Hematopoietic multipotent progenitor cell (in vitro differentiated cells): ENCODE measurements at regions not wholly inside any gene's neighbourhood (a gene's known extent, or its start where the extent isn't known, plus 50 kb on each side); places are given as distances from the start of the nearest gene placed in this dataset.
A peak's percentile ranks its signal among the peaks of the same experiment; 100 is the strongest.

ENCODE experiments used
- DNase-seq, 3 donors: peaks; one replicate each; pipeline ENCODE4 v3.0.0-alpha.2; 2011 to 2015; ENCODE audit warnings: low read depth in 2 of 3, low spot score in 2 of 3

- no peak for DNase-seq
These were observed 164.7 kb downstream of the LTN1 start for GRCh38 chr21:28828021-28828420.

GRCh38 chr21:28827422-28827821 is 165.3 kb downstream of the LTN1 start:
- DNase-seq = no peak

DNA sequence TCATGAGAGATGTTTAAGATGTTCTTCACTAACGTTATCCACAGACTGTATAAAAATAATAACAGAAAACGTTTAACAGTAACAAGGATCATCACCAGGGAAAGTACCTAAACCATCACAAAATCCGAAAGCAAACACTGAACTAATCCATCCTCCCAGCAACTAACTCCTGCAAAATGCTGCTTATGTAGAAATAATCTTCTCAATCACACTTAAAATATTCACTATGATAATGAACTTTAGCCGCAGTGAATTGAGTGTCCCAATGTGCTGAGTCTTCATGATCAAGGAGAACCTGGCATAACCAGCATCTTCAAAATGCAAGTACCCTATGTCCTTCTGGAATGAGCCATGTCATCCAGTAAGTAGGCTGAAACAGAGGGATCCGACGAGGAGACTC is 166.1 kb downstream of the LTN1 start:
- no peak for DNase-seq

DNA sequence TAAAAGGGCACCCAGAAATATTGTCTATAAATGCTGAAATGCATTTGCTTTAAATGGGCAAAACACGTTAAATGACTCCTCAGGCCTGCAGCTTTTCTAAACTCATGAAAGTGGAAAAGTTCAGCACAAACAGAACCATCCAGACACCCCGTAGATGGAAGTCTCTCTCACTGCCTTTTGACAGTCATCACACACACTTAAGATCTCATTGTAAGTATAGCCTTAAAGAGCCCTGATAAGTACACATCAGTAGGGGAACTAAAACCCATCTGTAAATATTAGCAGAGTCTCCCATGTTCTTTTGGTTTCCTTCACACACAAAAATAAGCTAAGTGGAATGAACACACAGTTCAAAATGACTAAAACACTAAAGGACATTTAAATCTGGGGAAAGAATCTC is 166.7 kb downstream of the LTN1 start:
- no peak for DNase-seq

- DNase-seq = no peak
These were observed 169.2 kb downstream of the LTN1 start for GRCh38 chr21:28823429-28823828.

DNA sequence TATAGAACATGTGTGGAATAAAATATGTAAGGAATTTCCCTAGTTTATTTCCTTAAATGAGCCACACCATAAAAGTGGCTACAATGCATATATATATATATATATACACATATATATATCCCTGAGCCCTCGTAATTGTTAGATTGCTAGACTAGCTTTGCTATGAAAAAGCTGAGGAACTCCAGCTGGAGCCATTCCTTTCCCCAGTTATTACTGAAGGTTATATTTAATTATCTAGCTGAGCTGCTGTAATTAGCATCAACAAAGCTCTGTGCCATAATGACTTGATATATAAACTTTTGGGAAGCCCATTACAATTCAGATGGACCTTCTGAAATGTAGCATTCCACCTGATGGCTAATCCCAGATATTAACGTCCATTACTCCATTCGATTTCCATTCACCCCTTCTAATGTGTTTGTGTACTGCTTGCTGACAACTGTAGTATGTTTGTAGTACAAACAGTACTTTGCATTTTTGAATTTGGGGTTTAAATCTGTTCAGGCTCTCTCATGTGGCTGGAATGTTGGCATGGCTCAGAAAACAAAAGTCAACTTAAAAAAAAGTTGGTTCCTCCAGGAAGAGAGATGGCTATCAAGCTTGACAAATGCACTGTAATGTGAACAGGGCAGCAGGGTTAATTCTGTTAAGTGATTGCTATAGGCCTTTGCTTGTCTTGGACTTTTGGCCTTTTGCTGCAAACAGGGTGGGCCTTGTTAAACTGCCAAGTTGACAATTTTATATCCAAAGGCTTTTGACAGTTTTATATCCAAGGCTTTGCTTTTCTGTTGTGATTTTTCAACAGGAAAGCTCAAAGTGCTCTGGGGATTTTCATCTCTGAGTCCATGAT is 170.0 kb downstream of the LTN1 start:
- DNase-seq = no peak

- no peak for DNase-seq
These were observed 170.6 kb downstream of the LTN1 start for GRCh38 chr21:28822123-28822399.

DNA sequence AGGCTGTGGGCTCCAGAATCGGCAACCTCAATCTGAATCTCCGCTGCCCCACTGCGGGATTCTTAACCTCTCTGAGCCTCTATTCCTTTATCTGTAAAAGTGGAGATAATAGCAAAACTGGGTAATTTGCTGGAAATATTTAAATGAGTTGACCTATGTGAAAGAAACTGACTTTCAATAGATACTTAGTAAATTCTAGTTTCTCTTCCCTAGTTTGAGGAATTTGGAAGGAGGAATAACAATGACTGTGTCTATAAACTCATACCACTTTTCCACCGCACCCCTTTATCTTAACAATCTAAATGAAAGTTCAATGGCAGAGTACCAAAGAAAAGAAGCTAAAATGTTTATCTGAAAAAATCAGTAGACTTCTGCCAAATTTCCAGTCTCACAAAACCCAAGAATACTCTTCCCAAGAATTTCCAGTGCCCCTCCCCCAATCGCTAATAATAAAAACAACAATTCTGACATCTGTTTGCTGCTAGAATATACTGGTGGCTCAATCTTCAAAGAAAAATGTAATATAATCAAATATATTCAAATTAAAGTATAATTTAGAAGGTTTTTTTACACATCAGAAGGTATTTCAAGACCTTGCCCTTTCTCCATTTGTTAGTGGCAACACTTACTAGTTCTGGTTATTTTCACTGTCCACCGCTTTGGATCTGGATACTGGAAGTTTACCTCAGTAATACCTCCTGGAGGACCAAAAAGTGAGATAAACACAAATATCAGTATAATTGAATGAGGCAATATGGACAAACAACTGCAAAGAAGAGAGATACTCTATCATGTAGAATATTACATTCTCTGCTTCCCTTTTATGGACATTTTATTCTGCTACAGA is 171.2 kb downstream of the LTN1 start:
- no peak for DNase-seq

DNA sequence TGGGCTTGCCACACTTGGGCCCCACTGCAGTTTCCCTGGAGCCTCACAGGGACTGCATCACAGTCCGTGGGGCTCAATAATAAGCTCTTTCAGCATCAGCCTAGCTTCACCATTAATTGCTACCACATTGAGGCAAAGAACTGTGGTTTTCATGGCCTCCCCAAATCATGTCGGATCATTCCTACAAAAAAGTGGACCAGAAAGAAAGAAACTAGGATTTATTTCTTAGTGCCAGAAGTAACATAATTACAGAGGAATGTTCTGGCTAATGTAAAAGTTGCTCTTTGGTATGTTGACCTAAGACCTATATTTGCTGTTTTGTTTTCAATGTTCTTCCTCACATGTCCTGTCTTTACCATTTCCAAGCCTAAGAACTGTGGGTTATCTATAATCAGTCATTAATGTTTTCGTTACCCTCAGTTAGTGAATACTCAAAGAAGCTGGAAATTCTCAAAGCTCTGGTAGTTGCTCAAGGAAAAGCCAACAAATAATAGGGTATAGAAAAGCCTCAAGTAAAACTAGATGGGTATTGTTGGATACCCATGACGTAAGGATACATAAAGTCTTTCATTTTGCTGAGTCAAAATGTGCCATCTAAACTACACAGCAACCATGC is 173.9 kb downstream of the LTN1 start:
- DNase-seq = no peak

DNA sequence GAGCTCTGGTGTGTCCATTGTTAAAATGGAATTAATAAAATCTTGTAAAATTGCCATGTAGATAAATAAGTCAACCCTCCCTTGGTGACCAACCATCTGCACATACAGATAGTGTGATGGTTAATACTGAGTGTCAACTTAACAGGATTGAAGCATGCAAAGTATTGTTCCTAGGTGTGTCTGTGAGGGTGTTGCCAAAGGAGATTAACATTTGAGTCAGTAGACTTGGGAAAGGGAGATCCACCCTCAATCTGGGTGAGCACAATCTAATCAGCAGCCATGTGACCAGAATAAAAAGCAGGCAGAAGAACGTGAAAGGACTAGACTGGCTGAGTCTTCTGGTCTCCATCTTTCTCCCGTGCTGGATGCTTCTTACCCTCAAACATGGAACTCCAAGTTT is 174.8 kb downstream of the LTN1 start:
- DNase-seq = no peak

GRCh38 chr21:28811860-28812259 is 180.8 kb downstream of the LTN1 start:
- no peak for DNase-seq

DNA sequence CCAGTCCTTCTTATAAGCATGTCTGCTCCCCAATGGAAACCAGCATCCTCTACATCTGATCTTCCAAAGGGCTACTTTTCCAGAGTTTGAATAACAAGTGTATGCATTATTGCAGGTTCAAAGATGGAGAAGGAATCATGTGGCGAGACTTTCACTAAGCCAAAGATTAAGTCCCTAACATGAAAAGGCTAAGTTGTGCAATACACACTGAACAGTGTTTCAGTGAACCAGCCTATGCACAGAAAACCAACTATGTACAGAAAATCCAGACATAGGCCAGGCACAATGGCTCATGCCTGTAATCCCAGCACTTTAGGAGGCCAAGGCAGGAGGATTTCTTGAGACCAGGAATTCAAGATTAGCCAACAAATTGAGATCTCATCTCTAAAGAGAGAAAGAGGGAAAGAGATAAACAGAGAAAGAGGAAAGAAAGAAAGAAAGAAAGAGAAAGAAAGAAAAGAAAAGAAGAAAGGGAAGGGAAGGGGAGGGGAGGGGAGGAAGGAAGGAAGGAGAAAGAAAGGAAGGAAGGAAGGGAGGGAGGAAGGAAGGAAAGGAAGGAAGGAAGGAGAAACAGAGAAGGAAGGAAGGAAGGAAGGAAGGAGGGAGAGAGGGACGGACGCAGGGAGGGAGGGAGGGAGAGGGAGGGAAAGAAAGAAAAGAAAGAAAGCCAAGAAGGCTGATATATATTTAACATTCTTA is 181.7 kb downstream of the LTN1 start:
- DNase-seq = no peak

DNA sequence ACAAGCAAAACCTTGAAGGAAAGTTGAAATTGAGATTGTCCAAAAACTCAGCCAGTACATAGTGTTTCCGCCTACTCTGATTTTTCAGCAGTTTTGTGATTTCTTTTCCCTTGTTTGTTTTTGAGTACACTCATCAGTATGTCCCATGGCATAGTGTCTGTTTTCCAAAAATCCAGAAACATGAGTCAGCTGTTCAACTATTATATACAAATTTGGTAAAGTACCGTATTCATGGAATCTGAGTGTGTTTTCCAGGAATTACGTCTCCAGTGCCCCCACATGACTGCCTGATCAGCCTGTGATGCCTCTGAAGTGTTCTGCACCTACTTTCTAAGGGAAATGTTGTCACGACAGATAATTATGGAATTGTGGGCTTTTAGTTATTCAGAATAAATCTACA is 186.8 kb downstream of the LTN1 start:
- DNase-seq = no peak

DNA sequence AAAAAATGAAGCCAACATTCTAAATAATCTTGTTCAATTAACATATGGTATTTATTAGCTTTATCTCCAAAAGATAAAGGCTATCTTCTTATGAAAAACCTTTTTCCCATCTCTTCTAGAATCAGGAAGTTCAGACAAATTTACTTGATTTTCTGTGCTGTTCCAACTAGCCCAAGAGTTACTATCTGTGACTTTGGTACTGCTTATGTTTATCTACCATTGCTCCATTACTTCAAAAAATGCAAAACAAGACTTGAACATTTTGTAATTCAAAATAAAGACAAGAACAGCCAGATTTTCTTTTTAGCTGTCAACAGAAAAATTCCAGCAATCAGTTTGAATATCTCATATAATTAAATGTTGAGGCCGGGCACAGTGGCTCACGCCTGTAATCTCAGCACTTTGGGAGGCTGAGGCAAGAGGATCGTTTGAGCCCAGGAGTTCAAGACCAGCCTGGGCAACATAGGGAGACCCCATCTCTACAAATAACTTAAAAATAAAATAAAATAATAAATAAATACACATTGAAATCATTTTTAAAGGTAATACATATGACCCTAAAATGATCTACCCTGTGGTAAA is 188.5 kb downstream of the LTN1 start:
- no peak for DNase-seq

DNA sequence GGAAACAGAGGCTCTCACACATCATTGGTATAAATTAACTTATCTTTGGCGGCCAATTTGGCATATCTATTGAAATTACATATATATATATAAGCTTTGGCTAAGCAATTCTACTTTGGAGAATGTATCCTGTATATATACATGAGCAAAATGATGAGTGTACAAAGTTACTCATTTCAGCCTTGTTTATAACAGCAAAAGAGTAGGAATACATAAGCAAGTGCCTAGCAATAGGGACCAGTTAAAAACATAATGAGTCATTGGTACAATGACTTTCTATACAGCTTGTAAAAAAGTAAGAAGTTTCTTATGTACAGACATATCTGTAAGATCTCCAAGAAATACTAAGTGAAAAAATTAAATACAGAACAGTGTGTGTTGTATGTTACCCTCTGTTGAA is 190.8 kb downstream of the LTN1 start:
- DNase-seq = no peak

GRCh38 chr21:28799926-28800325 is 192.8 kb downstream of the LTN1 start:
- DNase-seq = no peak

- no peak for DNase-seq
These were observed 193.9 kb downstream of the LTN1 start for GRCh38 chr21:28798798-28799197.

DNA sequence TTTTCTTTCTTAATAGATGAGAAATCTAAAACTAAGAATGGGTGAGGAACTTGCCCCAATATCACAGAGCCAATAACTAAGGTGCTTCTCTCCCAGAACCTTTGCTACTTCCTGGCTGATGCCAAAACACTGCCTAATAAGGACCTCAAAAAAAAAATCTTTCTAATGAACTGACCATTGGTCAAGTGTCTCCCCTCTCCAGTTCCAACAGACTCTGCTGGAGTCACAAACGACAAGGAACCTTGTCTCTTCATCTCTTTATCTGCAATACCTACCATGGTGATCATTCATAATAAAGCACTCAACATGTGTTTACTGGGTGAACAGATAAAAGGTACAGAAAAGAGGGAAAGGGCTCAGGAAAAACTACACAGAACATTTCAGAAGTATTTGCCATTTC is 197.4 kb downstream of the LTN1 start:
- DNase-seq = no peak

GRCh38 chr21:28794371-28794851 is 198.3 kb downstream of the LTN1 start:
- no peak for DNase-seq

- peak in 1 of 3 donors; percentile 5 for DNase-seq
These were observed 199.6 kb downstream of the LTN1 start for GRCh38 chr21:28793043-28793442.
